HG03175 (cell line): ENCODE measurements at regions not wholly inside any gene's neighbourhood (a gene's known extent, or its start where the extent isn't known, plus 50 kb on each side); places are given as distances from the start of the nearest gene placed in this dataset.

Source experiments
- ATAC-seq: cut with Tn5 transposase; IDR thresholded peaks from one replicate; pipeline ENCODE4 v1.9.1; 2021; ENCODE audit warnings: mild to moderate bottlenecking, moderate library complexity; ENCODE audit not compliant: unreplicated experiment

- no peak for ATAC-seq
Measured at GRCh38 chr4:71151054-71151453, 157.6 kb downstream of the DCK start.

GRCh38 chr4:71156616-71157015 is 163.2 kb downstream of the DCK start:
- no peak for ATAC-seq

DNA sequence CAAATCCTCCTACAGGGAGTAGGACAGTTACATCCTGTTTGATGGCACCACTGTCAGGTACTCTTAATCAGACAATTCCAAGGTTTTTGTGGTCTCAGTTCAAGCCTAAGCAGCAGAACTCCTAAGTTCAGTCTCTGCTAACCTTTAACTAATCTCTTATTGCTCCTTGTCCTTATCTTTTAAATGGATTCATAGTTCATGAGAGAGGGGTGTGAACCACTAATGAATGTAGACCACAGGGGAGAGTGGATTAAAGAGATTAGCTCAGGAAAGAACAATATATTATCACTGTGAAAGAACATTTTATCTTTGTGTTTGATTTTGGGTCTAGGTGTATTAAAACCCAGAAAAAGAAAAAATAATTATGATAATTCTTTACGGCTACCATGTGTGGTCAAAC is 168.9 kb downstream of the DCK start:
- no peak for ATAC-seq

DNA sequence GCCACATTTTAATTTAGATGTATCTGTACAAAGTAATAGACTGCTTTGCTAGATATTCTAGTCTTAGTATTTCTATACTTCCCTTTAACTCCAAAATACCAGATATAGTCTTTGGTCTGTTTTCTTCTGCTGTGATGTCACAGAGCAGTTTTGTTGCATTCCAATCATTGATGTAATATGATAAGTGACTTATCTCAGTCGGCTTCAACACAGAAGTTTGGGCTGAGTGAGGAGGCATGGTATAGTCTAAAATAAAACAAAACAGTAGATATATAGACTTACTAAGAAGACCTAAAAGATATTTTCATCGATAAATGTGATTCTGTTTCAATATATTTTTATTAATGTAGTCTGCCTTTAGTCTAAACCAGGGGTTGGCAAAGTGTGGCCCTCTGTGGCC is 169.9 kb downstream of the DCK start:
- ATAC-seq, result no peak

GRCh38 chr4:71167083-71167482 is 171.7 kb upstream of the SLC4A4 start:
- ATAC-seq, result no peak

DNA sequence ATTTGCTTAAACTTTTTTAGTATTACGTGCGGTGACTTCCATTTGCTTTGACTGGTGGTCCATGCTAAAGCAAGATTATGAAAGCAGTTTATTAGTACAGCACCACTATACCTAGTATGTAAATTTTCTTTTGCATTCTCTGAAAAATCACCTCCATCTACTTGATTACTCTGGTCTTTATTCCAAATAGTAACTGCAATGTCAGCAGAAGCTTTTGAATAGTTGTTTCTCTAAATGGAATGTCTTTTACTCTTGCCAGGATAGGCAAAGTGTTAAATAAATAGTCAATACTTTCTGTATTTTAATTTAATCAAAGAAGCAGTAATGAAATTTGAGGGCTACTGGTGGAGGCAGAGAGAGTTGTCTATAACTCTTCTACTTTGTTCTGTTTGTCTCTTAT is 167.2 kb upstream of the SLC4A4 start:
- no peak for ATAC-seq

DNA sequence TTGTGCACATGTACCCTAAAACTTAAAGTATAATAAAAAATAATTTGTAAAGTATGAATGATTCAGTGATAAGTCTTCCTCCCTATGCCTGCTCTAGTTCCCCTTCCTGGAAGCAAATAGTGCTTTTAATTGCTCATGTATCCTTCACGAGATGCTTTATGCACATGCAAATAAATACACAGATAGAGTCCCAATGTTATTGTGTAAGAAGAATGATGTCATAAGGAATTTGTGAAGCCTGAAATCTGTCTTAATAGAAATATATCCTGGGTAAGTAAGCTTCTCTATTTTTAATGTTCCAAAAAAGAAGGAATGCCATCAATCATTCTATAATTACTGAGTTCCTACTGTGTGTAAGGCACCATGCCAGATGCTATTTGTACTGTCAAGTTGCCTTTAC is 157.5 kb upstream of the SLC4A4 start:
- no peak for ATAC-seq

DNA sequence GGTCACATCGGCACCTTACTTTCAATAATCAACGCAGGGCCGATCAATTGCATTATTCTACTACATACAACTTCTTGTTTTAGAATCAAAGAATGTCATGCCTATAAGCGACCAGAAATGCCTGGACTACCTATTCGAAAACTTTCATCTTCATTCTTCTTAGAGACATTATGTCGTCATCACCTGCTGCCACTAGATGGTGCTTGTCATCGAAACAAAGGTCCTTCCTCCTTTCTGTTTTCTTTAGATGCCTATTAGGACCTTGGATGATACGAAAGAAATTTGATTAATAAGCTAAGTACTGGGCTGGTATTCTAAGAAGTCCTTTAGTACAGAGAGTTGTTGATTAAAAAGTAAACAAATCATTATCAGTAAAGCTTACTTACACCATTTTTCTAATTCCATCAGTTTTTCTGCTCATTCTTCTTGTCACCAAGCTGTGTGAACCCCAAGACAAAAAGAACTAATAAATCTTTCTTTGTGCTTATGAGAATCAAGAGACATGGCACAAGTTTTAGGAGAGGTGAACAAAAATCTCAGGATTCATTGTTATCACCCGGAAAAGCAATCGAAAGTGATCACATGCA is 154.5 kb upstream of the SLC4A4 start:
- ATAC-seq, result peak; percentile 76

DNA sequence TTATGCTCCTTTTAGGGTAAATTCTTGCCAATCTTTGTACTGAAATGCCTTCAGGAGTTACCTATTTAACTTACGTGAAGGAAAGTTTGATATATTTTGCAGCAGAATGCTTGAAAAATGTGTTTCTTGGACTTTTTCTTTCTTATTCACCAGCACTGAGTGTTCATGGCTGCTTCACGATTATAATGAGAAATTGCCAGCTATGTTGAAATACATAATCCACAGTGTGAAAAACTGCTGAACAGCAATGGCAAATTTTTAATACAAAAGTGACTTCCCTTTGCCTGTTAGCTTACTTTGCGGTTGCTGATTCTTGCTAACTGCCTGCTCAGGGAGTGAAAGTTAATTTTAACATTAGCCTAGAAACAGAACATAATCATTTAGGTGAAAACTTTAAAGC is 153.8 kb upstream of the SLC4A4 start:
- ATAC-seq, result no peak

DNA sequence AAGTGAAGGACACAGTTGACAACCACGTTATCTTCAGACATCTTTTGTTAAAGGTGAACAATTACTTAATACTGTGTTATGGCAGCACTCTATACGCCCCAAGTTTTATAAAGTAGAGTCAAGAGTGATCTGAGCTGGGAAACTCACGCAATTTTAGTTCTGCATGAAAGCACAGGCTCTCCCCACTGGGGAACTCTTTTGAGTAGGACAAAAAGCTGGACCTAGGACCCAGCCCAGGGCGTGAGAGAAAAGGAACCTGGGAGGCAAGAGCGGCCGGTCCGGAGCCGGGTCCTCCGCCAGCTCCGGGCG is 152.6 kb upstream of the SLC4A4 start:
- ATAC-seq, result no peak

DNA sequence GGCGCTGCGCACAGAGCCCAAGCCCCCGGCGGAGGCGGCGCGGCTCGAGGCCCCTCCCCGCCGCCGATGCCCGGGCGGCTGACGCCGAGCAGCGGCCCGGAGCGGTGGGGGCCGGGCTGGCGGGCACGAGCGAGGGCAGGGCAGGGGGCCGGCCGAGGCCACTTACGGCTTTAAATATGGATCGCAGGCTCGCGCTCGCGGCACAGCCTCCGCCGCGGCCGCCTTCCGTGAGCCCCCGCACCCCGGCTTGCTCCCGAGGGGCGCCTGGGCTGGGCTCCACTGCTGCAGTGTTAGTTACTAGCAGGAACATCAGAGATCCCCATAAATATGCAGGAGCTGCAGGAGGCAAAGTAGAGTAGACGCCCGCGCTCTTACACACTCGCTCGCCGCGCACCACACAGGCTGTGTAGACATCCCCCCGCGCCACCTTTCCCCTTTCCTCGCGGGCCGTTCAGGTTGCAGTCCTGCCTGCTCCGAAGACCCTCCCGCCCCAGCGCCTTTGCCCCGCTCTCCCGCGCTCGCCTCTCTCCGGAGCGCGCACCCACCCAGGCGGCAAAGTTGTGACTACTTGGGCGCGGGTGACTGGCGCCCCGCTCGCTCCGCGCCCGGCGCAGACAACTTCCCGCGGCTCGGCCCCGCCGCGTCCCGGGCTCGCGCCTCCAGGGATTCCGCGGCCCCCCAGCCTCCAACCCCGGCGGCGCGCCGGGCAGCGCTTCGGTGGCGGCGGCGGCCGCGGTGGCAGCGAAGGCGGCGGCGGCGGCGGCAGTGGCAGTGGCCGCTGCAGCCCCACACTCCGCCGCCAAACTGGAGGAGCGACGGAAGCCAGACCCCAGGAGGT is 152.0 kb upstream of the SLC4A4 start:
- peak; percentile 26 for ATAC-seq

GRCh38 chr4:71187404-71188155 is 151.2 kb upstream of the SLC4A4 start:
- peak; percentile 12 for ATAC-seq

- peak; percentile 13 for ATAC-seq
Measured at GRCh38 chr4:71188156-71188640, 150.6 kb upstream of the SLC4A4 start.

- no peak for ATAC-seq
Measured at GRCh38 chr4:71188951-71189350, 149.9 kb upstream of the SLC4A4 start.

- ATAC-seq, result no peak
Measured at GRCh38 chr4:71189471-71189870, 149.3 kb upstream of the SLC4A4 start.

GRCh38 chr4:71194454-71194853 is 144.4 kb upstream of the SLC4A4 start:
- ATAC-seq, result no peak

DNA sequence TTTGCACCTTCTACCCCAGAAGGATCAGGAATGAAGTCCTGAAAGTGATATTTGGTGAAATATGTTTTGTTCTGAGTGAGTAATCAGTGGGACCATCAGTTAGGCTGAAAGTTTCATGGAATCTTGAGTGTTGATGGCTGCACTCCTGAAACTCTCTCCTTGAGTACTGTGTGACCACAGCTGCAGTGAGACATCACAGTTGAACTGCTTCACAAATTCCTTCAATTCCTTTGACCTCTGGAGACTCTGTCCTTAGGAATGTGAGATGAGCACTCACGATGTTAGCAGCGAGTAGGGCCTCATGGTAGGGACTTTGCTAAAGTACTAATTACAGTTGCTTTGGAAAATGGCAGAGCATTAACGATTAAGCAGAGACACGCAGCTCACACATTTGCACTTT is 142.9 kb upstream of the SLC4A4 start:
- no peak for ATAC-seq

DNA sequence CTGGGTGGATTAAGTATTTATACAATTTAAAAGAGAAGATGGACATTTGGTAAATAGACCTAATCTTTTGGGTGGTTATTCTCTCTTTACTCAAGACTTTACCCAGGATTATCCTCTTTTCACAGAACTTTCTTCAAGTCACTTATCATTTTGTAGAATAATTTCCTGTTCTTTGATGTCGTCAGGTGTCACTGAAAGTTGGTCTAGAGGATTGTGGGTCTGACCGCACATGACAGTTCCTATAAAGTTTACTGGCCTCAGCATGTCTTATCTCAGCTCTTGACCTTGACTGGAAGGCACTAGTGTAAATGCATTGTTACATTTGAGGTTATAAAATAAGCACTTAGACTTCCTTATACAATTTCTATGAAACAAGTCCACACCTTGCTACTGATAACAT is 139.9 kb upstream of the SLC4A4 start:
- no peak for ATAC-seq

GRCh38 chr4:71201057-71201456 is 137.8 kb upstream of the SLC4A4 start:
- no peak for ATAC-seq

DNA sequence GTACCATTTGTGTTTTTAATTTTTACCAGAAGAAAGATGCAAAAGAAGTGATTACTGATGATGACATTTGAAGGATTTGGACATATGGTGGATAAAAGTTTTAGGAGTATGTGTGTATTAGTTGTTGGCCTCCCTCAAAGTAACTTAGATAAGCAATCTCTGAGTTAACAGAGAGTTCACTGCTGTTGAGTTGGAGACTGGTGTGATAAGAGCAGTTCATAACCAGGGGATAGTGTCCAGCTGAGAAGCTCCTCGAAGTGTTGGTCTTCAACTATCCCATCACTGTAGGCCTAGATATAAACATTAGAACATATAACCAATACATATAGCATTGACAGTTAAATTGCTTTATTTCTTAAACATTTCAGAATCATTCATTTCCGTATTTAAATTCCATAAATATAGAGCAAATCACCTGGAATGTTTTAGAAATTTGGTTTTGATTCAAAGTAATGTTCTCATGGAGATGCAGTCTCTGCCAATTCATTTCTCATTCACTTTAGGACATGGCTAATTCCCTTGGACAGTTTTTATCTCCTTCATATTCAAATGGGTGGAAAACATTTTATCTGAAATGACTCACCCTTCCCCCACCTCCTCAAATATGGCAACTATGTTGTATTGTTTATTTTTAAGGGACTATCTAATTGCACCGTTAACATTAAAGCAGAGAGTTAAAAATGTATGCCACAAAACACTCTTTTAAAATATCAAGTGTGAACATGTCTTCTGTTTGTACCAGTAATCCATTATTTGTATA is 136.8 kb upstream of the SLC4A4 start:
- no peak for ATAC-seq

DNA sequence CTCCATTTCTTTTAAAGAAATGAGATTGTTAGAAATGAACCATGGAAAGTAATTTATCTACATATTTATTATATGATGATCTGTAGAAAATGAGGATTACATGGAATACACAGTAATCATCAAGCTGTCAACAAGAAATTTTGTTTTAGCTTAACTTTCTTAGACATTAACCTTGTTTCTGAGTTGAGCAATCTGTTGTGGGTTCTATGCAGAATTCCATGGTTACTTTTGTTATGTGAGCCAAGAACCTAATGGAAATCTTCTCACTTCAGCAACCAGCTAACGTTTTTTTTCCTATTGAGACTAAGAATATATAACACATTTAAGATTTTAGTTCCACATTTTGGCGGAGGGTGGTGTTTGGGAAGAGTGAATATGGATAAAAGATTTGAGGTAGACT is 136.1 kb upstream of the SLC4A4 start:
- no peak for ATAC-seq
